Renal cortex interstitium (tissue), 11 donors: ENCODE measurements at regions not wholly inside any gene's neighbourhood (a gene's known extent, or its start where the extent isn't known, plus 50 kb on each side); places are given as distances from the start of the nearest gene placed in this dataset.
A peak's percentile ranks its signal among the peaks of the same experiment; 100 is the strongest.

Experiments
- DNase-seq, 11 donors: peaks; one replicate each; pipeline ENCODE4 v3.0.0-alpha.2; 2013; ENCODE audit warnings: low read depth in 9 of 11, low spot score in 4 of 11; ENCODE audit errors: extremely low read depth in 1 of 11

DNA sequence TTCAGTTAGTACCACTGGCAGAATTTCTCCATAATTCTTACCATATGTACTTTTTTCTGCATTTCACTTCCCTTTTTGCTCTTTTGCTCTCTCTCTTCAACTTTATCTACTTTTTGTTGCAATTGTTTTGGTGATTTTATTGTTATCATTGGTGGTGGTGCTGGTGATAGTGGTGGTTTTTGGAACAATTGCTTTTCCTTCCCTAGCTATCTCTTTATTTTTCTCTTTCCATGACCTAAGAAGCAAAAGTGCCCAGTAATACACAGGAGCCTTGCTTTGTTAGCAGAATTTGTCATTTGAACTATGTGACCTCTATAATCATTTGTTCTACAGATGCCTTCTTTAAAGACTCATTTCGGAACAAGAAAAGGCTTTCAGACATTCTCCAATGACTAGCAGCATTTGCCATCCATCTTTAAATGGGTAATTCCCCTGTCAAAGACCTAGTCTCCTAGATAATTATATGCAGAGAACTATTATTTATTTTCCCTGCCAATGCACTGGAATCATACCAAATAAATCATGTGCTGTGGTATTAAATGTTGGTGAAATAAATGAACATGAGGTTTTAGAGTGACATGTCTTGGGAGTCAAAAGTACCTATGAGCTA is 154.5 kb downstream of the GASK1B start:
- no peak for DNase-seq

DNA sequence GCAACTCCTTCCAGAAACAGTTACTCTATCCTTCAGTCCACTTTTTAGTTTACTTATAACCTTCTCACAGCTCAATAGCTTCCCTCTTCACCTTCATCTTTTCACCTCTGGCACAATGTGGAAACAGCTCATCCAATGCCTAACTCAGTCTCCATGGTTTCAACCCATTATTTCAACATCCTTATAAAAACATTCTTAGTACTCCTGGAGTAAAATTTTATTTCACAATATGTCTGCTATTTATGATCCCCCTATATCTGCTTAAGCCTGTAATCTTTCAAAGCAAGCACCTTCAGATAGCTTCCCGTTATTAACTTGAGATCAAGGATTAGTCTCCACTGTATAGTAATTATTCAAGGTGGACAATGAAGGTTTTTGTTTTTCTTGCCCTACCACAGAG is 156.3 kb downstream of the GASK1B start:
- no peak for DNase-seq

DNA sequence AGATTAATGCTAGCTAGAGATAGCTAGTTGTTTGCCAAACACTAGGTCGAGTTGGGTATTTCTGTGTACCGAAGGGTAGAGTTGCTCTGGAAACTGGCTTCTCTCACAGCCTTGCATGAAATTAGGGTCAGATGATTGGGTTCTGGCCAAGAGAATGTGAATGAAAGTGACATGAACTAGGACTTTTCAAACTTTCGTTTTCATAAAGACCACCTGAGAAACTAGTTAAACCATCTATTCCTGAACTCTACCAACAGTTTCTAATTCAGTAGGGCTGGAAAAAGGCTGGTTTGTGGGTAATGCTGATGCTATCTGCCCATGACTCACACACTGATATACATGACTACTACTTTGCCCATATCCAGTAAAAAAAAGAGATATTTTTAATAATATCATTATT is 157.6 kb downstream of the GASK1B start:
- DNase-seq, result no peak

DNA sequence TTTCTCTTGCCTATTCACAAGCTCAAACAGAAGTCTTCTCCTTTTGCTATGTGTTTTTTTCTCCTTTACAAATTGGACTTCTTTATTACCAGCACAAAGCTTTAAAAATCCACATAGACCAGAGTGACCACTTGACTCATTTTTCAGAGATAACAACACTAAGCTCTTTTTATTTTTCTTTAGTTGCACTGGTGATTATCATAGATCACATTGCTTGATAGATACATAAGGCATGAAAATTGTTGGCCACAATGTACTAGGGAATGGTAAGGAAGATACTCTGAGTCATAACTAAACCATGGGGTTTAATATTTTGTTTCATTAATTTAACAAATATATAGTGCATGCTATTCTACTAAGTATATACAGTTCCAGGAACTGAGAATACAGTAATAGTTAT is 159.0 kb downstream of the GASK1B start:
- DNase-seq, result no peak

DNA sequence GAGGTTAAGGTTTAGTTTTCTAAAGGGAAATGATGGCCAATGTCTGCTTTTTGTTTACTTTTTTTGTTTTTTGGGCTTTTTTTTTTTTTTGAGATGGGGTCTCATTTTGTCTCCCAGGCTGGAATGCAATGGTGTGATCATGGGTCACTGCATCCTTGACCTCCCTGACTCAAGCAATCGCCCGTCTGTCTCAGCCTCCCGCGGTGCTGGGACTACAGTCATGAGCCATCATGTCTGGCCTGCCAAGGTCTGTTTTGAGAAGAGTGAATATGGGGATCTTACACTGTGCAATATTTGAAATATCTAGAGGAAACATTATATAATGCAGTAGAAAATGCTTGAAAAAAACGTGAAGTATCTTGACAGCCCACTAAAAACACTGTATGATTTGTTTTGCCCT is 162.5 kb downstream of the GASK1B start:
- DNase-seq, result no peak

DNA sequence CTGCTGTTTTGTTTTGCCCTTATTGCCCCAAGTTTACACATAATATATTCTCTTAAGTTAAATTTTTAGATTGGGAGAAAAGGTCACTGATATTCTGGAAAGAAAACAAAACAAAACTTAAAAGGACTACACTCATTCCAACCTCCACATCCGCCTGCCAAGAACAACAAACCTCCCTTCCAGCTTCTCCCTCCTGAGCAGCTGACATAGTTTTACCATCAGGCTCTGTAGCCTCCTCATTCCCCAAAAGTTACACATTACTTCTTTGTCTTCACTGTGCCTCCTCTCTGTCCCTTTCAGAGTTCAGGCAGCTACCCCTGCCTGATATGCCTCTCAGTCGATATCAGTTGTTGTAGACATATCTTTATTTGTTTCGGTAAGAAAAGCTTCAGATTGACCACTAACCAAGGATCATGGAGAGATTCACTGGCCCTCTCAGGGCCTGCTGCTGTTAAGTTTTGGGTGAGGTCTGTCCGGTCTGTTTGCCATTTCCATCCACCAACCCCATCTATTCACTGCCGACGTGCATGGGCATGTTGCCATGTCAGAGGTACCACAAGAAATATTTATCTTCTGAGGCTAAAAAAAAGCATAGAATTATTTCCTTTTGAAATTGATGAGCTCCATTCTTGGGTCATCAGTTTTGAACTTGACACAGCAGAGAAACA is 164.1 kb downstream of the GASK1B start:
- peak in 1 of 11 donors; percentile 33 for DNase-seq

DNA sequence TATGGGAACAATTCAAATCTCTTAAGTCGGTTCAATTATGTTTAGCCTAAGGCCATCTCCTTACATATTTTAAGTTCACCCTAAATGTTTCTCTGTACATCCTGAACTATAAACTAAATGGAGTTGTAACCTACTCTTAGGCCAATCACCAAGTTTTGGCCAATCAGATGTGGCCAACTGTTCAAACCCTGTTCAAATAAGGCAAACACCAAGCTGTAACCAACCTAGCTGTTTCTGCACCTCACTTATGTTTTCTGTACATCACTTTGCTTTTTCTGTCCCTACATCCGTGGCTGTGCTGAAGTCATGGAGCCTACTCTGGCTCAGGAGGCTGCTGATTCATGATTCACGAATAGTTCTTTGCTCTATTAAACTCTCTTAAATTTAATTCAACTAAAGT is 165.3 kb downstream of the GASK1B start:
- no peak for DNase-seq

DNA sequence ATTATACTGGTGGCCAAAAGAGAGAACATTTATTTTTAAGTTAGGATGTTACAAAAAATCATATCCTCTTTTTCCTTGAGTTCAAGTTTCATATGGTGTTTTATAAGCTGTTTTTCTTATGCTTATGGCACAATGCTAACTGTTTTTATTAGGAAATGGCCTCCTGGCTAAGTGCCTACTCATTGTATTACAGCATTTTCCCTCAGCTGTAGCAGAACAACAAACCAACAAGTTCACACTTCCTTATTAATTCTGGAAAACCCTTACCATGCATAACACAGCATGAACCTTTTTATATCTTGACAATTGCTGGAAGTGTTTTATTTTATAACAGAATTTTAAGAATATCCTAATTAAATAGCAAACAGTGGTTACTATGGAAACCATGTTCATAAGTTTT is 165.8 kb downstream of the GASK1B start:
- peak in 2 of 11 donors; percentile 41 to 42 for DNase-seq

DNA sequence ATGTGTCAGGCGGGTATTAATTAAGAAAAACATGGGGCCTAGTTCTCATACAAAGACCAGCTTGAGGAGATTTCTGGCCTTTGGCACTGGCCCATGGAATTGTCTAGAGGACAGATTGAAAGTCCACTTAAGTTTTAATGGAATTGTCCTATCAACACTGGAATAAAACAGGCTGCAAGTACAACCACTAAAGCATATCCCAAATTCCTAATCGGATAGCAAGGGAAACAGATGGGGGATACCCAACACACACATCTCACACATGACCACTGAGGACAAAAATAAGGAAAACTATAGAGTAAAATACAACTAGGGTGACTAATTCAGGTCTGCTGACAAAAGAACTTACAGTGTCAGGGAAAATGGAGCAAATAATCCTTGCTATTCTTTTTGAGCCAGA is 167.8 kb downstream of the GASK1B start:
- no peak for DNase-seq

DNA sequence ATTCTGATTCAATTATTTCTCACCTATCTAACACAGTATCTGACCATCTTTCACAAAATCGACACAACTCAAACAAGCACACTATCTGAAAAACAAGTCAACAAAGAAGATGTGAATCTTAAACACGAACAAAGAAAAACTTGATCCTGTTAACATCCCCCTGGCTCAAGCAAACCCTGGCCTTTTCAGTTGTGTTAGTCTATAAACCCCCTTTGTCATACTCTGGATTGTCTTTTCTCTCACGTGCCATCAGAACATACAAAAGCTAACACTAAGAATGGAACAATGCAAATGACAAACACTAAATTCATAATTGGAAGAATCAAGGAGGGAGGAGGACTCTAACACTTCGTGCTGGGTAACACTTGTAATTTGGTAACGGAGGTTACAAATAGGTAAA is 168.7 kb downstream of the GASK1B start:
- DNase-seq, result no peak

DNA sequence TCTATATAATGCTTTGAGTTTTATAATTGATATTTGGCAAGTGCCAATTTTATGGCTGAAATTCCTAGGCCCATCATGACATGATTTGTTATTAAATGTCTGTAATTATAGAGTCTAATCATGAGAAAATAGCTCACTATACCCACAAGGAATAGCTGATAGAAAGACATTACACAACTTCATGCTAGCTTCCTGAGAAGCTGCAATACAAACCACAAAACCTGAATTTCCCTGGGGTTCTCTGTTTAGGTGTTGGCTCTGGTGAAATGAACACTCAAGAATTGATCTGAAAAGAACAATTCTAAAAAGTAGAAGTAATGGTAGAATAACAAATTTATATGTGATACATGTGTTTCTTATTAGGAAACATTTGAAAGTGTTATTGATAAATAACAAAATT is 169.6 kb downstream of the GASK1B start:
- DNase-seq, result no peak

DNA sequence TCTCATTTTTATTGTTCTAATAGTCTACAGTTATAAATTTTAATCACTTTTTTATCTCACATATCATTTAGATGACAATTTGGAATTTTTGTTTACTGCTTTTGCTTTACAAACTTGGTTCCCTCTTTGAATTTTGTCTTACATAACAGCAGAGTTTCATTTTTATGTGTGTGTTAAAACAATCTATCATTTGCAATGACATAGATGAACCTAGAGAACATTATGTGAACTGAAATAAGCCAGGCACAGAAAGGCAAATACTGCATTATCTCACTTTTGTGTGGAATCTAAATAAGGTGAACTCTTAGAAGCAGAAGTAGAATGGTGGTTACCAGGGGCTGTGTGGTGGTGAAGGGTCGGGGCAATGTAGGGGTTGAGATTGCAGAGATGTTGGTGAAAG is 170.7 kb downstream of the GASK1B start:
- no peak for DNase-seq

DNA sequence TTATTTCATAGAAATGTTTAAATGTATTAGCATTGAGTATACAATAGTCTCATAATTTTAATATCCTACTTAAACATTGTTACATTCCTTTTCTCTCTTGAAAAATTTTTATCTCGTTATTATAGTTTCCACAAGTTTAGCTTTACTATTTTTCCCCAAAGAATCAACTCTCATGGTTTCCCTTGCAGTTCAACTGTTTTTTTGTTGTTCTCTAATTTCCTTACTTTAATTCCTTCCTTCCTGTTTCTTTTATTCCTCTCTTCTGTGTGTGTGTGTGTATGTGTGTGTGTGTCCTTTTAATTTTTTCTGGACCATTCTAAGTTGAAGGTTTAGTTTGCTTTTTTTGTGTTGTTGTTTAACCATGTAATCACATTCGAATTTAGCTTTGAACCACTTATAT is 171.1 kb downstream of the GASK1B start:
- no peak for DNase-seq

DNA sequence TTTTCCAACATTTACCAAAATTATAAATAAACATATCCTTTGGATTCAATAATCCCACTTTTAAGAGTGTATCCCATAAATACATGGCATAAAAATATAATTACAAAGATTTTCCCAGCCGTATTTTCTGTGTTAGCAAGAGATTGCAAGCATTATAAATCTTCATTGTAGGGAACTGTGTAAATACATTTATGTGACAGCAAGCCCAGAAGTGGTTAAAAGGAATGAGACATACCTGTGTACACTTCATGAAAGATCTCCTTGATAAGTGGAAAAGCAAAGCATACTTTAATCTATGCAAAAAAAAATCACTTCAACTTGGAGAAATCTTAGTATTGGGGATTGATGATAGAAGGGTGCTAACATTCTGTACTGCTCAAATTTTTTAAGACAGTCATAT is 173.1 kb downstream of the GASK1B start:
- no peak for DNase-seq

DNA sequence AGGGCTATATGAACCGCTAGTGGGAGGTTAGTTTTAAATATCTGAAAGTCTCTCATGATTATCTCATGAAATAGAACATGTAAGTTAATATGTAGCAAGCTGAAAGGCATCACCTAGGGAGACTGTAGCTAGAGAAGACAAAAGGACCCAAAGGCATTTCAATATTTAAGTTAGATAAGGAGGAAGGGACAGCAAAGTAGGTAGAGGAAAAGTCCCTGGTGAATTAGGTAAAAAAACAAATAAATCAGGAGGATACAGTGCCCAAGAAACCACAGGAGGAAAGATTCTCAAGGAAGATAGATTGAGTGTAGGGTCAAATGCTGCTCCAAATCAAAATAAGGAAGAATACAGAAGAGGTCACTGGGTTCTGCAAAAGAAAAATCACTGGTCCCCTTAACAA is 175.5 kb downstream of the GASK1B start:
- DNase-seq, result no peak

DNA sequence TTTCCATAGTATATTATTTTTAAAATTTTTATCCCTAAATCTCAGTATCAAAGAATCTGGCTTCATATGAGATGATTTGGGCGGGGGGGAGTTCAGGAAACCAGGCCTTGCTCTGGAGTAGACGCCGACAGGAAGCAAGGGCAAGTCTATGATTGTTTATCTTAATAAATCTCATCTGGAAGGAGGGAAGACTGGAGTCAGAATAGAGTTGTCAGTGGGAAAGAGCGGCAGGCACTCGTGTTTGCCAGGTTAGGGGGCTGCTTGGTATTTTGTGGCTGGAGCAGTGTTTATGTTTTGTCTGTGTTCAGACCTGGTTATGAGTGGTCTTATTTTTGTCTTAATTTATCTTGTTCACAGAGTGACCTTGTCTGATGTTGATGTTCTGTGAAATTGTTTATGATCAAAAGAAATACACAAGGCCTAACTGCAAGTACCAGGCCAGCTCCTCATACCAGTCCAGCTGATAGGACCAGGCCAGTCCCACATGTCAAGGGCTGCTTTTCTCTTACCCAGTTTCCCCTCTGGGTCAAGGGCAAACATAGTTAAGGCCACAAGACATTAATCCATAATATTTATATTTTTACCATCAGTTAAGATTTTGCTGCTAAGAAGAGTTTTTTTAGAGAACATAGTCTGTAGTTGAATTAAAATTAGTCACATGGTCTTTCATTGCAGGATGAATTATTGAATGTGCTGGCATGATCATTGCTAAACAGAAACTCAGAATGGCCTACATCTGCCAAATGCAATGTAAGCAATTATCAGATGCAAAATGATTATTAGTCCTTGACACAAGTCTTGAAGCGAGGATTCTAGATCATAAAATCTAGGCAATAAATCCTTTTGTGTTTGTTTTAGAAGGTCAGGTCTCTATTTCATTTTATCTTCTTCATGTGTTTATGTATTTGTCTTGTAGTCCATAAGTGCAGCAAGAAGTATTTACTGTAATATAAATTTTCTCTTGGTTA is 176.5 kb downstream of the GASK1B start:
- DNase-seq, result no peak

DNA sequence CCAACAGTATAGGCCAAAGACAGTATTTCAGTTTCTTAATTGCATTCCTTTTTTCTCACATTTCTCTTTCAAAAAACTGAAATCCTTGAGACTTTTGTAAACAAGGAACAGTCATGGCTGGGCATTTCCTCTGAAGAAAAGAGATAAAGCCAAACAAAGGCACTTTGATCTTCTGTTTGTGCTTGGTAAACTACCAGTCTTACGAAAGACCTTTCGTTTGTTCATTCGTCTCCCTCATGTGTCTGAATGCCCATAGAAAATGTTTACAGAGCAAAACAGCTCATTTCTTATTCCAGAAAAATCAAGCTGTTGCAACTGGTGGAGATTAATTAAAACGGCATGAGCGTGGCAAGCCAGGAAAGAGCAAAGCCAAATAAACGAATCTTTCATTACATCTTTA is 178.0 kb downstream of the GASK1B start:
- no peak for DNase-seq

DNA sequence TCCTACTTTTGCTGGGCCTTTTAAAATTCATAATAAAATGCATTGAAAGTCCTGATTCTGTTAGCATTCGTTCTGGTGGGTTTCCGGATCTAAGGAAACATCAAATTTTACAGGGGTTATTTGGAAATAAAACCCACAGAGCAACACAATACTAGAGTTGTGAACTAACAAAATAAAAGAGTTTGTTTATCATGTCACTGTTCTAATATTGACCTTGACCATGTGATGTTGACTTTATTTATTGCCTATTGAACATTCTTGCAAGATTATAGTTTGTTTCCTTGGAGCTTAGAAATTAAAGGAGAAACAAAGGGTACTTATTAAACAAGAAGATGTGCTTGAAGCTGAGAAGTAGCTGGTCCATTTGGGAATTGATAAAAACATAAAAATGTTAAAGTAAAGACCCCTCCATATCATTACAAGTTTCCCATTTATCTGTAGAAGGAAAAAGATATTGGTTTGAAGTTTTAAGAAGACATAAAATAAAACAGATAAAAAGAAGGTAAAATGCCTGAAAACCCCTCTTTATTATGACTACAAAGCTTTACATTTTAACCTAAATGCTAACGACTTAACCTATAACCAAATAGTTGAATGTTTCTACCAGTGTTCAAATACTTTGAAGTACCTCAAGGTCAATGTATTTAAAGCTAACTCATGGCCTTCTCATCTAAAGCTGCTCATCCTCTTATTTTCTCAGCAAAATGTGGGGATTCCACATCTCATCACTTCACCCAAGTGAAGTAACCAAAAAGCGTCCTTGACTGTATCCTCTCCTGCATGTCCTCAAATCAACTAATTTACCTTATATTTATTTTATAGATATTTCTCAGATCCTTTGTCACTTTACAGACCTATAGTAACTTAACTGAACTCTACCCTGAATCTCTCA is 179.6 kb downstream of the GASK1B start:
- DNase-seq, result no peak

DNA sequence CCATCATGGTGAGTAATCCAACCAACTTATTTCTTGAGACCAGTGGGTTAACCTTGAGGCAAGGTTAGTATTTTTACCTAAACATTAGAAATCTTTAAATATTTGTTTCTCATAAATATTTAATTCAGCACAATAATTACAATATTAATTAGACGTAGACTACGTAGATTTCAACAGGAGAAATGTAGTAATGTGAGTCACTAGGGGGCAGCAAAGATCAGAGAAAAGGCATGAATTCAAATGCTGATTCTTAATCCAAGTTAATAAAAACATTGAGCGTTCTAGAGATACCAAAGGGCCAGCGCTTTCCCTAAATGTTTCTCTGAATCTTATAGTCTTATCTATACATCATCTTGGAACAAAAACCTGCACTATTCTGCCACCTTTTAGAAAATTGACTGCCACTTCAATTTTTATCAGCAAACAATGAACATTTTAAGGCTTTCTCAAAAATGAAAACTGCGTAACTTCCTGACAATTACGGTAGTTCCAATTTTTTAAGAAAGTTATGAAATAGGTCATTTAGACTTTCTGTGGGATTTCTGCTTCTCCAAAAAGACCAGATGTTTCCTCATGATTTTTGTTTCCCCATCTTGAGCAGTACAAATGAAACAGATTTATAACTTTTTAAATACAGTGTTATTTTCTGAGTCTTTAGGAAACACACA is 180.7 kb downstream of the GASK1B start:
- DNase-seq, result peak in 8 of 11 donors; percentile 33 to 64 (median 52)
